GM19043 (cell line): ENCODE measurements at regions not wholly inside any gene's neighbourhood (a gene's known extent, or its start where the extent isn't known, plus 50 kb on each side); places are given as distances from the start of the nearest gene placed in this dataset.

Experiments used
- ATAC-seq: cut with Tn5 transposase; IDR thresholded peaks from one replicate; pipeline ENCODE4 v1.9.1; 2021; ENCODE audit warnings: low read depth; ENCODE audit not compliant: unreplicated experiment

GRCh38 chr2:151037434-151037833 is 224.2 kb downstream of the RBM43 start:
- no peak for ATAC-seq

- no peak for ATAC-seq
Measured at GRCh38 chr2:151033271-151034248, 228.1 kb downstream of the RBM43 start.

- ATAC-seq, result no peak
Measured at GRCh38 chr2:151032741-151033191, 228.9 kb downstream of the RBM43 start.

GRCh38 chr2:151030663-151031230 is 230.9 kb downstream of the RBM43 start:
- no peak for ATAC-seq

GRCh38 chr2:151029406-151030157 is 232.1 kb downstream of the RBM43 start:
- no peak for ATAC-seq

GRCh38 chr2:151028691-151029176 is 232.9 kb downstream of the RBM43 start:
- ATAC-seq, result no peak

GRCh38 chr2:151027151-151027550 is 234.5 kb downstream of the RBM43 start:
- ATAC-seq, result no peak

GRCh38 chr2:151025816-151026215 is 235.8 kb downstream of the RBM43 start:
- ATAC-seq, result no peak

- no peak for ATAC-seq
Measured at GRCh38 chr2:151024696-151025251, 236.9 kb downstream of the RBM43 start.

- ATAC-seq, result no peak
Measured at GRCh38 chr2:151021747-151022452, 239.8 kb downstream of the RBM43 start.

- ATAC-seq, result peak; percentile 91
Measured at GRCh38 chr2:151020411-151020810, 241.3 kb downstream of the RBM43 start.

GRCh38 chr2:151009437-151010175 is 252.1 kb downstream of the RBM43 start:
- no peak for ATAC-seq

- no peak for ATAC-seq
Measured at GRCh38 chr2:151007365-151007764, 254.3 kb downstream of the RBM43 start.

- no peak for ATAC-seq
Measured at GRCh38 chr2:151002959-151003600, 258.6 kb downstream of the RBM43 start.

GRCh38 chr2:150997702-150998440 is 263.8 kb downstream of the RBM43 start:
- ATAC-seq, result no peak

- no peak for ATAC-seq
Measured at GRCh38 chr2:150997066-150997465, 264.6 kb downstream of the RBM43 start.

- ATAC-seq, result no peak
Measured at GRCh38 chr2:150994076-150994475, 267.6 kb downstream of the RBM43 start.

- ATAC-seq, result no peak
Measured at GRCh38 chr2:150989969-150990368, 271.7 kb downstream of the RBM43 start.
